ENCODE measurements at regions not wholly inside any gene's neighbourhood (a gene's known extent, or its start where the extent isn't known, plus 50 kb on each side); places are given as distances from the start of the nearest gene placed in this dataset.

DNA sequence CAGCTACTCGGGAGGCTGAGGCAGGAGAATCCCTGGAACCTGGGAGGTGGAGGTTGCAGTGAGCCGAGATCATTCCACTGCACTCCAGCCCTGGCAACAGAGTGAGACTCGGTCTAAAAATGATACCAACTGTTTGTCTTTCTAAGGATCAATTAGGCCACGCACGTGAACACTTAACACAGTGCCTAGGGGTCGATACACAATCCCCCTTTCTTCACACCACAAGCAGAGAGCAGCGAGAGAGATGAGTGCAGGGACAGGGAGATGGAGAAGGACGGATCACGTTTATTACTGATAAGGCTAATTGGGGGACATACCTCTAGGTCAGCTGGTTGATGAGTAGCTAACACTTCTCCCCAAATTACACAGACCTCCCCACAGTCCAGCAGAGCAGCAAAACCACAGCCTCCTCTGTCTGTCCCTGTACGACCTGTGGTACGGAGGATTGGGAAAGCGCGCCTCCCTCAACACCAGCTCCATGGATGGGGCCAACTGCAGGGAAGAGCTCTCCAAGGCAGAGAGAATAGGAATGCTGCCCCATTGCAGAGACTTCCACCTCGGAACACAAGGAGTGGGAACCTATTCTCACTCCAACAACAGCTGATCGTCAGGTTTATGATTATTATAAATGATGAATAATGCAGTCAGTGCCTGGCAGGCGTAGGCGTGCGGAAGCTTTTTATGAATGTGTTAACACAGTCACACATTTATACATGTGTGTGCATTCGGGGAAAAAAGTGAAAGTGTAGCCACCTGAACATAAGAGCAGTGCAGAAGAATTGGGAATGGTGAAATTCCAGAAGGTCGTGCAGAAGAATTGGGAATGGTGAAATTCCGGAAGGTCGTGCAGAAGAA is 155.1 kb downstream of the C16orf95 start:
- TF ChIP-seq, protein P1, sequence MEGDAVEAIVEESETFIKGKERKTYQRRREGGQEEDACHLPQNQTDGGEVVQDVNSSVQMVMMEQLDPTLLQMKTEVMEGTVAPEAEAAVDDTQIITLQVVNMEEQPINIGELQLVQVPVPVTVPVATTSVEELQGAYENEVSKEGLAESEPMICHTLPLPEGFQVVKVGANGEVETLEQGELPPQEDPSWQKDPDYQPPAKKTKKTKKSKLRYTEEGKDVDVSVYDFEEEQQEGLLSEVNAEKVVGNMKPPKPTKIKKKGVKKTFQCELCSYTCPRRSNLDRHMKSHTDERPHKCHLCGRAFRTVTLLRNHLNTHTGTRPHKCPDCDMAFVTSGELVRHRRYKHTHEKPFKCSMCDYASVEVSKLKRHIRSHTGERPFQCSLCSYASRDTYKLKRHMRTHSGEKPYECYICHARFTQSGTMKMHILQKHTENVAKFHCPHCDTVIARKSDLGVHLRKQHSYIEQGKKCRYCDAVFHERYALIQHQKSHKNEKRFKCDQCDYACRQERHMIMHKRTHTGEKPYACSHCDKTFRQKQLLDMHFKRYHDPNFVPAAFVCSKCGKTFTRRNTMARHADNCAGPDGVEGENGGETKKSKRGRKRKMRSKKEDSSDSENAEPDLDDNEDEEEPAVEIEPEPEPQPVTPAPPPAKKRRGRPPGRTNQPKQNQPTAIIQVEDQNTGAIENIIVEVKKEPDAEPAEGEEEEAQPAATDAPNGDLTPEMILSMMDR (IDR thresholded peaks at IDR 0.05) = no peak
- no peak for TF ChIP-seq ATF1 (CRISPR knock-in tag; IDR thresholded peaks at IDR 0.05)
- TF ChIP-seq ATF6 (CRISPR knock-in tag; IDR thresholded peaks at IDR 0.05) = no peak
- TF ChIP-seq ZNF512 (CRISPR knock-in tag; IDR thresholded peaks at IDR 0.05; ENCODE audit: borderline replicate concordance) = no peak
- TF ChIP-seq SP1 (CRISPR knock-in tag; conservative IDR thresholded peaks at IDR 0.05) = no peak
- TF ChIP-seq JUN (CRISPR knock-in tag; IDR thresholded peaks at IDR 0.05) = no peak
- TF ChIP-seq ZNF263 (CRISPR knock-in tag; IDR thresholded peaks at IDR 0.05; ENCODE audit: low read depth) = no peak
- no peak for TF ChIP-seq IRF1 (CRISPR knock-in tag; IDR thresholded peaks at IDR 0.05)
